SK-N-SH treated with all-trans-retinoic acid at 6 μM for 48 hours (cell line): ENCODE measurements at regions not wholly inside any gene's neighbourhood (a gene's known extent, or its start where the extent isn't known, plus 50 kb on each side); places are given as distances from the start of the nearest gene placed in this dataset.

Experiments used
- ATAC-seq: fragments of 200-7000 bp; cut with Tn5 transposase; 3 replicates; pipeline ENCODE4 v1.9.1; 2020; ENCODE audit warnings: mild to moderate bottlenecking, moderate library complexity
- ARNTL ChIP-seq: fragments of 450-650 bp; formaldehyde crosslinking; IDR thresholded peaks from 2 replicates; pipeline ENCODE4 v1.5.0; 2020; ENCODE audit warnings: low read depth, mild to moderate bottlenecking, moderate library complexity, borderline replicate concordance
- BACH2 ChIP-seq: fragments of 250-450 bp; sonication (Bioruptor Pico); IDR thresholded peaks from 2 replicates; pipeline ENCODE4 v1.9.0; 2021; ENCODE audit warnings: mild to moderate bottlenecking, borderline replicate concordance
- CSDC2 ChIP-seq: fragments of 250-450 bp; sonication (Bioruptor Pico); IDR thresholded peaks from 2 replicates; pipeline ENCODE4 v1.5.0; 2020; ENCODE audit warnings: mild to moderate bottlenecking, moderate library complexity
- ESRRG ChIP-seq: fragments of 250-450 bp; sonication (Bioruptor Pico); IDR thresholded peaks from 2 replicates; pipeline ENCODE4 v1.6.1; 2021; ENCODE audit warnings: mild to moderate bottlenecking
- GLIS3 ChIP-seq: fragments of 250-450 bp; sonication (Bioruptor Pico); IDR thresholded peaks from 2 replicates; pipeline ENCODE4 v1.5.0; 2020; ENCODE audit warnings: mild to moderate bottlenecking, moderate library complexity
- ISL1 ChIP-seq: fragments of 250-450 bp; sonication (Bioruptor Pico); IDR thresholded peaks from 2 replicates; pipeline ENCODE4 v2.1.2; 2022; ENCODE audit warnings: mild to moderate bottlenecking, moderate library complexity
- RARB ChIP-seq: fragments of 250-450 bp; sonication (Bioruptor Pico); IDR thresholded peaks from 2 replicates; pipeline ENCODE4 v1.8.0; 2021; ENCODE audit warnings: mild to moderate bottlenecking, moderate library complexity
- SNAI2 ChIP-seq: fragments of 250-450 bp; sonication (Bioruptor Pico); IDR thresholded peaks from 2 replicates; pipeline ENCODE4 v1.5.0; 2020; ENCODE audit warnings: mild to moderate bottlenecking, moderate library complexity
- TOX ChIP-seq: fragments of 250-450 bp; sonication (Bioruptor Pico); IDR thresholded peaks from 2 replicates; pipeline ENCODE4 v1.8.0; 2021; ENCODE audit warnings: mild to moderate bottlenecking, moderate library complexity, borderline replicate concordance
- ZC3H10 ChIP-seq: fragments of 250-450 bp; sonication (Bioruptor Pico); IDR thresholded peaks from 2 replicates; pipeline ENCODE4 v1.5.1; 2021; ENCODE audit warnings: mild to moderate bottlenecking, moderate library complexity
- ZFP30 ChIP-seq: fragments of 450-650 bp; formaldehyde crosslinking; IDR thresholded peaks from 2 replicates; pipeline ENCODE4 v1.5.0; 2022; ENCODE audit warnings: mild to moderate bottlenecking, moderate library complexity
- ZNF565 ChIP-seq: fragments of 450-650 bp; formaldehyde crosslinking; conservative IDR thresholded peaks from 2 replicates; pipeline ENCODE4 v1.5.0; 2020; ENCODE audit warnings: low read depth, mild to moderate bottlenecking, moderate library complexity
- ZNF70 ChIP-seq: fragments of 450-650 bp; formaldehyde crosslinking; IDR thresholded peaks from 2 replicates; pipeline ENCODE4 v1.5.0; 2020; ENCODE audit warnings: mild to moderate bottlenecking, moderate library complexity
- ZNF8 ChIP-seq: fragments of 450-650 bp; formaldehyde crosslinking; IDR thresholded peaks from 2 replicates; pipeline ENCODE4 v1.5.0; 2020; ENCODE audit warnings: mild to moderate bottlenecking, moderate library complexity
- TF ChIP-seq, protein P1 (sequence below): fragments of 250-450 bp; sonication (Bioruptor Pico); IDR thresholded peaks from 2 replicates; pipeline ENCODE4 v1.8.0; 2020; ENCODE audit warnings: mild to moderate bottlenecking, moderate library complexity, borderline replicate concordance
- TF ChIP-seq, protein P2 (sequence below): fragments of 250-450 bp; sonication (Bioruptor Pico); IDR thresholded peaks from 2 replicates; pipeline ENCODE4 v1.5.1; 2020; ENCODE audit warnings: low read depth, mild to moderate bottlenecking, moderate library complexity
- TF ChIP-seq, protein P3 (sequence below): fragments of 250-450 bp; sonication (Bioruptor Pico); IDR thresholded peaks from 2 replicates; pipeline ENCODE4 v1.5.0; 2020; ENCODE audit warnings: mild to moderate bottlenecking, moderate library complexity
- TF ChIP-seq, protein P4 (sequence below): fragments of 250-450 bp; sonication (Bioruptor Pico); IDR thresholded peaks from 2 replicates; pipeline ENCODE4 v1.8.0; 2021; ENCODE audit warnings: low read depth, mild to moderate bottlenecking, moderate library complexity, borderline replicate concordance
- TF ChIP-seq, protein P5 (sequence below): fragments of 250-450 bp; sonication (Bioruptor Pico); IDR thresholded peaks from 2 replicates; pipeline ENCODE4 v1.5.1; 2021; ENCODE audit warnings: mild to moderate bottlenecking, moderate library complexity

DNA sequence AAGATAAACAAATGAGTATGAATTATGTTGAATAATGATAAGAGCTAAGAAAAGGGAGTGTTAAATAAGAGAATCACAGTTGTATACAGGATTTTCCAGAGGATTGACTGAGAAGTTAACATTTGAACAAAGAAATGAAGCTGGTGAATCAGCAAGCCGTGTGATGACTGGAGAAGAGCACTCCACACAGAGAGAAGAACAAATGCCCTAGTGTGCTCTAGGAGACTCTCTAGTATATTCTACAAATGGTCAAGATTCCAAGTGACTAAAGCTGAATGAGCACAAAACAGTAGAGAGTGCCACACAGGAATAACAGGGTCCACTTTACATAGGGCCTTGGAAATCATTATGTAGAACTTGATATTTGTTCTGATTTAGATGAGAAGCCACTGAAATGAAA lies 587.1 kb upstream of the ATXN7L3B start:
- no peak for ATAC-seq
- TF ChIP-seq ZNF565 (CRISPR knock-in tag), result no peak
- TF ChIP-seq, all 23 proteins: peak for 0

DNA sequence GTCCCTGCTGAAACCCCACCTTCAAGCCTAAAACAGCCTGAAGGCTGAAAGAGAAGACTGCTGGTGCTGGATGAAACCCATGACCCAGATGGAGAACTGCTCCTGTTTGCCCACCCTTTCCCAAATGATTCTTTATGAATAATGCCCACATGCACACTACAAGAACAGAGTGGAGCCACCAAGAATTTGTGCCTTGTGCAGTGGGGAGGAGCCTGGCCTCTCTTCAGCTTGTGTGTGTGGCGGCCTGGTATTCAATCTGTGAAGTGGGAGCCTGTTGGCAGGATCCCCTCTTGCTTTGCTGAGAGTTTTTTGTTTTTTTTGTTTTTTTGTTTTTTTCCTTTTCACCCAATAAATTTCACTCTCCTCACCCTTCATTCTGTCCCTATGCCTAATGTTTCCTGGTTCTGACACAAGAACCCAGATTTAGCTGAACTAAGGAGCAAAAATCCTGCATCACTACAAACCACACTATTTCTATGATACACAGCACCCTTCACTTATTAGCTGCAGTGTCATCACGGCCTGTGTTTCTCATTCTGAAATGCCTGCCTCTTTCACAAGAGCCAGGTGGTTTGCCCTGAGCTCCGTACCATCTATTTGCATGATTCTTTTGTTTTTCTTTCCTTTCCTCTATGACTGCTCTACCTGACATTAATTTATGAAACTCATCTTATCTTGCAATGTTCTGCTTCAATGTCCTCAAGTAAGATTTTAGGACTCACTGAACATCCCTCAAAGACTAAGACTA lies 585.5 kb upstream of the ATXN7L3B start:
- TF ChIP-seq TOX (CRISPR knock-in tag) (no peak), ZNF70 (CRISPR knock-in tag) (no peak), CSDC2 (no peak), ARNTL (no peak), ZNF8 (CRISPR knock-in tag) (no peak), GLIS3 (CRISPR knock-in tag) (no peak)
- TF ChIP-seq, protein P1, sequence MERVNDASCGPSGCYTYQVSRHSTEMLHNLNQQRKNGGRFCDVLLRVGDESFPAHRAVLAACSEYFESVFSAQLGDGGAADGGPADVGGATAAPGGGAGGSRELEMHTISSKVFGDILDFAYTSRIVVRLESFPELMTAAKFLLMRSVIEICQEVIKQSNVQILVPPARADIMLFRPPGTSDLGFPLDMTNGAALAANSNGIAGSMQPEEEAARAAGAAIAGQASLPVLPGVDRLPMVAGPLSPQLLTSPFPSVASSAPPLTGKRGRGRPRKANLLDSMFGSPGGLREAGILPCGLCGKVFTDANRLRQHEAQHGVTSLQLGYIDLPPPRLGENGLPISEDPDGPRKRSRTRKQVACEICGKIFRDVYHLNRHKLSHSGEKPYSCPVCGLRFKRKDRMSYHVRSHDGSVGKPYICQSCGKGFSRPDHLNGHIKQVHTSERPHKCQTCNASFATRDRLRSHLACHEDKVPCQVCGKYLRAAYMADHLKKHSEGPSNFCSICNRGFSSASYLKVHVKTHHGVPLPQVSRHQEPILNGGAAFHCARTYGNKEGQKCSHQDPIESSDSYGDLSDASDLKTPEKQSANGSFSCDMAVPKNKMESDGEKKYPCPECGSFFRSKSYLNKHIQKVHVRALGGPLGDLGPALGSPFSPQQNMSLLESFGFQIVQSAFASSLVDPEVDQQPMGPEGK (CRISPR knock-in tag), result no peak
- TF ChIP-seq, protein P2, sequence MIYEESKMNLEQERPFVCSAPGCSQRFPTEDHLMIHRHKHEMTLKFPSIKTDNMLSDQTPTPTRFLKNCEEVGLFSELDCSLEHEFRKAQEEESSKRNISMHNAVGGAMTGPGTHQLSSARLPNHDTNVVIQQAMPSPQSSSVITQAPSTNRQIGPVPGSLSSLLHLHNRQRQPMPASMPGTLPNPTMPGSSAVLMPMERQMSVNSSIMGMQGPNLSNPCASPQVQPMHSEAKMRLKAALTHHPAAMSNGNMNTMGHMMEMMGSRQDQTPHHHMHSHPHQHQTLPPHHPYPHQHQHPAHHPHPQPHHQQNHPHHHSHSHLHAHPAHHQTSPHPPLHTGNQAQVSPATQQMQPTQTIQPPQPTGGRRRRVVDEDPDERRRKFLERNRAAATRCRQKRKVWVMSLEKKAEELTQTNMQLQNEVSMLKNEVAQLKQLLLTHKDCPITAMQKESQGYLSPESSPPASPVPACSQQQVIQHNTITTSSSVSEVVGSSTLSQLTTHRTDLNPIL, result no peak
- TF ChIP-seq, protein P3, sequence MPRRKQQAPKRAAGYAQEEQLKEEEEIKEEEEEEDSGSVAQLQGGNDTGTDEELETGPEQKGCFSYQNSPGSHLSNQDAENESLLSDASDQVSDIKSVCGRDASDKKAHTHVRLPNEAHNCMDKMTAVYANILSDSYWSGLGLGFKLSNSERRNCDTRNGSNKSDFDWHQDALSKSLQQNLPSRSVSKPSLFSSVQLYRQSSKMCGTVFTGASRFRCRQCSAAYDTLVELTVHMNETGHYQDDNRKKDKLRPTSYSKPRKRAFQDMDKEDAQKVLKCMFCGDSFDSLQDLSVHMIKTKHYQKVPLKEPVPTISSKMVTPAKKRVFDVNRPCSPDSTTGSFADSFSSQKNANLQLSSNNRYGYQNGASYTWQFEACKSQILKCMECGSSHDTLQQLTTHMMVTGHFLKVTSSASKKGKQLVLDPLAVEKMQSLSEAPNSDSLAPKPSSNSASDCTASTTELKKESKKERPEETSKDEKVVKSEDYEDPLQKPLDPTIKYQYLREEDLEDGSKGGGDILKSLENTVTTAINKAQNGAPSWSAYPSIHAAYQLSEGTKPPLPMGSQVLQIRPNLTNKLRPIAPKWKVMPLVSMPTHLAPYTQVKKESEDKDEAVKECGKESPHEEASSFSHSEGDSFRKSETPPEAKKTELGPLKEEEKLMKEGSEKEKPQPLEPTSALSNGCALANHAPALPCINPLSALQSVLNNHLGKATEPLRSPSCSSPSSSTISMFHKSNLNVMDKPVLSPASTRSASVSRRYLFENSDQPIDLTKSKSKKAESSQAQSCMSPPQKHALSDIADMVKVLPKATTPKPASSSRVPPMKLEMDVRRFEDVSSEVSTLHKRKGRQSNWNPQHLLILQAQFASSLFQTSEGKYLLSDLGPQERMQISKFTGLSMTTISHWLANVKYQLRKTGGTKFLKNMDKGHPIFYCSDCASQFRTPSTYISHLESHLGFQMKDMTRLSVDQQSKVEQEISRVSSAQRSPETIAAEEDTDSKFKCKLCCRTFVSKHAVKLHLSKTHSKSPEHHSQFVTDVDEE (CRISPR knock-in tag), result no peak
- TF ChIP-seq, protein P4, sequence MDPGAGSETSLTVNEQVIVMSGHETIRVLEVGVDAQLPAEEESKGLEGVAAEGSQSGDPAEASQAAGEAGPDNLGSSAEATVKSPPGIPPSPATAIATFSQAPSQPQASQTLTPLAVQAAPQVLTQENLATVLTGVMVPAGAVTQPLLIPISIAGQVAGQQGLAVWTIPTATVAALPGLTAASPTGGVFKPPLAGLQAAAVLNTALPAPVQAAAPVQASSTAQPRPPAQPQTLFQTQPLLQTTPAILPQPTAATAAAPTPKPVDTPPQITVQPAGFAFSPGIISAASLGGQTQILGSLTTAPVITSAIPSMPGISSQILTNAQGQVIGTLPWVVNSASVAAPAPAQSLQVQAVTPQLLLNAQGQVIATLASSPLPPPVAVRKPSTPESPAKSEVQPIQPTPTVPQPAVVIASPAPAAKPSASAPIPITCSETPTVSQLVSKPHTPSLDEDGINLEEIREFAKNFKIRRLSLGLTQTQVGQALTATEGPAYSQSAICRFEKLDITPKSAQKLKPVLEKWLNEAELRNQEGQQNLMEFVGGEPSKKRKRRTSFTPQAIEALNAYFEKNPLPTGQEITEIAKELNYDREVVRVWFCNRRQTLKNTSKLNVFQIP, result no peak
- ATAC-seq, result no peak

DNA sequence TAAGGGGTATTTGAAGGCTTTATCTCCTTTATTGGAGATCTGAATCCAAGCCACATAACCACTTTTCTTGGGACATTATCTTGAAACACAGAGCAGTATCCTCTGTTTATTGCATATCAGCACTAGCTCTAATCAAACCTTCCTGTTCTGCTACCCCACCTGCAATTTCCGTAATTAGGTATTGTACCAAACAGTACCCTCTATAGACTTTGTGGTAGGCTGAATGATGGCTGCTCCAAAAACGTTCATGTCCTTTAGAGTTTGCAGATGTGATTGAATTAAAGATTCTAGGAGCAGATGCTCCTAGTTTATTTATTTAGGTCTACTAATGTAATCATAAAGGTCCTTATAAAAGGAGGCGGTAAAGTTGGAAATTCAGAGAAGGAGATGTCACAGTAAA lies 573.0 kb upstream of the ATXN7L3B start:
- ATAC-seq, result no peak
- TF ChIP-seq, protein P4, result no peak
- TF ChIP-seq BACH2 (CRISPR knock-in tag), result no peak
- no peak for TF ChIP-seq ESRRG
- no peak for TF ChIP-seq ISL1 (CRISPR knock-in tag)
- no peak for TF ChIP-seq GLIS3 (CRISPR knock-in tag)
- TF ChIP-seq ZFP30 (CRISPR knock-in tag), result no peak
- no peak for TF ChIP-seq SNAI2 (CRISPR knock-in tag)
- no peak for TF ChIP-seq RARB
- TF ChIP-seq, protein P2, result no peak
- no peak for TF ChIP-seq ZC3H10 (CRISPR knock-in tag)
- TF ChIP-seq TOX (CRISPR knock-in tag), result no peak
- TF ChIP-seq, protein P3 (CRISPR knock-in tag), result no peak
- TF ChIP-seq, protein P5, sequence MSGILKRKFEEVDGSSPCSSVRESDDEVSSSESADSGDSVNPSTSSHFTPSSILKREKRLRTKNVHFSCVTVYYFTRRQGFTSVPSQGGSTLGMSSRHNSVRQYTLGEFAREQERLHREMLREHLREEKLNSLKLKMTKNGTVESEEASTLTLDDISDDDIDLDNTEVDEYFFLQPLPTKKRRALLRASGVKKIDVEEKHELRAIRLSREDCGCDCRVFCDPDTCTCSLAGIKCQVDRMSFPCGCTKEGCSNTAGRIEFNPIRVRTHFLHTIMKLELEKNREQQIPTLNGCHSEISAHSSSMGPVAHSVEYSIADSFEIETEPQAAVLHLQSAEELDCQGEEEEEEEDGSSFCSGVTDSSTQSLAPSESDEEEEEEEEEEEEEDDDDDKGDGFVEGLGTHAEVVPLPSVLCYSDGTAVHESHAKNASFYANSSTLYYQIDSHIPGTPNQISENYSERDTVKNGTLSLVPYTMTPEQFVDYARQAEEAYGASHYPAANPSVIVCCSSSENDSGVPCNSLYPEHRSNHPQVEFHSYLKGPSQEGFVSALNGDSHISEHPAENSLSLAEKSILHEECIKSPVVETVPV, result no peak
